MG63 (cell line): ENCODE measurements at regions not wholly inside any gene's neighbourhood (a gene's known extent, or its start where the extent isn't known, plus 50 kb on each side); places are given as distances from the start of the nearest gene placed in this dataset.

Source experiments
- DNase-seq: peaks from one replicate; pipeline ENCODE4 v3.0.0-alpha.2; 2020
- H3K27me3 ChIP-seq: fragments of 250-450 bp; sonication (Bioruptor Pico); 2 replicates; pipeline ENCODE4 v1.5.1; 2020; ENCODE audit warnings: mild to moderate bottlenecking, moderate library complexity
- H3K36me3 ChIP-seq: fragments of 250-450 bp; sonication (Bioruptor Pico); 2 replicates; pipeline ENCODE4 v1.5.1; 2020; ENCODE audit warnings: mild to moderate bottlenecking, moderate library complexity
- H3K4me3 ChIP-seq: fragments of 250-450 bp; sonication (Bioruptor Pico); 2 replicates; pipeline ENCODE4 v1.5.1; 2020; ENCODE audit warnings: mild to moderate bottlenecking, moderate library complexity
- H3K9me3 ChIP-seq: fragments of 250-450 bp; sonication (Bioruptor Pico); 2 replicates; pipeline ENCODE4 v1.5.1; 2020; ENCODE audit warnings: mild to moderate bottlenecking, moderate library complexity

GRCh38 chr6:126091466-126091865, 105.1 kb downstream of the TRMT11 start:
- H3K9me3 ChIP-seq: no peaks in the 10 kb centered on the region
- H3K4me3 ChIP-seq: no peak overlapping the region
- no peaks in the 10 kb centered on the region for H3K36me3 ChIP-seq
- H3K27me3 ChIP-seq: no peaks in the 10 kb centered on the region
- no peak for DNase-seq

- Histone ChIP-seq H3K36me3 (no peaks in the 10 kb centered on the region), H3K4me3 (no peak overlapping the region), H3K27me3 (no peaks in the 10 kb centered on the region), H3K9me3 (no peaks in the 10 kb centered on the region)
- DNase-seq: no peak
Observed at GRCh38 chr6:126093108-126093507, 106.8 kb downstream of the TRMT11 start.

- Histone ChIP-seq H3K9me3 (no peaks in the 10 kb centered on the region), H3K27me3 (no peaks in the 10 kb centered on the region), H3K4me3 (no peak overlapping the region), H3K36me3 (no peaks in the 10 kb centered on the region)
- DNase-seq: no peak
Observed at GRCh38 chr6:126094411-126094810, 108.1 kb downstream of the TRMT11 start.

GRCh38 chr6:126100386-126100785, 114.0 kb downstream of the TRMT11 start:
- no peak for DNase-seq
- H3K4me3 ChIP-seq: no peak overlapping the region
- no peaks in the 10 kb centered on the region for H3K36me3 ChIP-seq
- no peaks in the 10 kb centered on the region for H3K9me3 ChIP-seq
- no peaks in the 10 kb centered on the region for H3K27me3 ChIP-seq

- H3K4me3 ChIP-seq: no peak overlapping the region
- H3K27me3 ChIP-seq: no peaks in the 10 kb centered on the region
- H3K9me3 ChIP-seq: no peaks in the 10 kb centered on the region
- DNase-seq: no peak
- H3K36me3 ChIP-seq: no peaks in the 10 kb centered on the region
Observed at GRCh38 chr6:126102358-126102757, 116.0 kb downstream of the TRMT11 start.

- Histone ChIP-seq H3K36me3 (no peaks in the 10 kb centered on the region), H3K4me3 (no peak overlapping the region), H3K27me3 (no peaks in the 10 kb centered on the region), H3K9me3 (no peaks in the 10 kb centered on the region)
- no peak for DNase-seq
Observed at GRCh38 chr6:126103993-126104392, 117.7 kb downstream of the TRMT11 start.

- no peaks in the 10 kb centered on the region for H3K27me3 ChIP-seq
- no peak overlapping the region for H3K4me3 ChIP-seq
- no peak for DNase-seq
- no peaks in the 10 kb centered on the region for H3K9me3 ChIP-seq
- H3K36me3 ChIP-seq: no peaks in the 10 kb centered on the region
Observed at GRCh38 chr6:126107475-126108166, 121.3 kb downstream of the TRMT11 start.

- DNase-seq: no peak
- no peak overlapping the region for H3K4me3 ChIP-seq
- H3K9me3 ChIP-seq: no peaks in the 10 kb centered on the region
- H3K36me3 ChIP-seq: no peaks in the 10 kb centered on the region
- H3K27me3 ChIP-seq: no peaks in the 10 kb centered on the region
Observed at GRCh38 chr6:126110512-126111270, 124.4 kb downstream of the TRMT11 start.

- DNase-seq: no peak
- H3K4me3 ChIP-seq: no peak overlapping the region
- no peaks in the 10 kb centered on the region for H3K9me3 ChIP-seq
- H3K36me3 ChIP-seq: no peaks in the 10 kb centered on the region
- no peaks in the 10 kb centered on the region for H3K27me3 ChIP-seq
Observed at GRCh38 chr6:126111327-126111726, 125.0 kb downstream of the TRMT11 start.

- no peaks in the 10 kb centered on the region for H3K36me3 ChIP-seq
- DNase-seq: no peak
- H3K27me3 ChIP-seq: no peaks in the 10 kb centered on the region
Observed at GRCh38 chr6:126112171-126112632, 125.9 kb downstream of the TRMT11 start.

GRCh38 chr6:126113261-126113660, 126.9 kb downstream of the TRMT11 start:
- no peak for DNase-seq
- H3K36me3 ChIP-seq: no peaks in the 10 kb centered on the region
- no peaks in the 10 kb centered on the region for H3K27me3 ChIP-seq
- H3K9me3 ChIP-seq: no peaks in the 10 kb centered on the region
- no peak overlapping the region for H3K4me3 ChIP-seq

More at GRCh38 chr6:126112171-126112632, 125.9 kb downstream of the TRMT11 start:
- Histone ChIP-seq H3K9me3 (no peaks in the 10 kb centered on the region), H3K4me3 (no peak overlapping the region)

GRCh38 chr6:126117251-126117650, 130.9 kb downstream of the TRMT11 start:
- H3K36me3 ChIP-seq: no peaks in the 10 kb centered on the region
- H3K27me3 ChIP-seq: no peaks in the 10 kb centered on the region
- H3K4me3 ChIP-seq: no peak overlapping the region
- H3K9me3 ChIP-seq: no peaks in the 10 kb centered on the region
- no peak for DNase-seq

GRCh38 chr6:126118058-126118755, 131.9 kb downstream of the TRMT11 start:
- Histone ChIP-seq H3K9me3 (no peaks in the 10 kb centered on the region), H3K27me3 (no peaks in the 10 kb centered on the region), H3K4me3 (no peak overlapping the region), H3K36me3 (no peaks in the 10 kb centered on the region)
- DNase-seq: no peak

GRCh38 chr6:126118936-126119335, 132.6 kb downstream of the TRMT11 start:
- Histone ChIP-seq H3K9me3 (no peaks in the 10 kb centered on the region), H3K4me3 (no peak overlapping the region), H3K36me3 (no peaks in the 10 kb centered on the region), H3K27me3 (no peaks in the 10 kb centered on the region)
- no peak for DNase-seq

- H3K9me3 ChIP-seq: no peaks in the 10 kb centered on the region
- DNase-seq: no peak
- H3K4me3 ChIP-seq: no peak overlapping the region
- no peaks in the 10 kb centered on the region for H3K36me3 ChIP-seq
- H3K27me3 ChIP-seq: no peaks in the 10 kb centered on the region
Observed at GRCh38 chr6:126123226-126123625, 136.9 kb downstream of the TRMT11 start.

- Histone ChIP-seq H3K9me3 (no peaks in the 10 kb centered on the region), H3K4me3 (no peak overlapping the region), H3K36me3 (no peaks in the 10 kb centered on the region), H3K27me3 (no peaks in the 10 kb centered on the region)
- DNase-seq: no peak
Observed at GRCh38 chr6:126127659-126128058, 141.3 kb downstream of the TRMT11 start.

GRCh38 chr6:126131246-126131645, 144.9 kb downstream of the TRMT11 start:
- no peak overlapping the region for H3K4me3 ChIP-seq
- H3K36me3 ChIP-seq: no peaks in the 10 kb centered on the region
- no peaks in the 10 kb centered on the region for H3K27me3 ChIP-seq
- DNase-seq: no peak
- H3K9me3 ChIP-seq: peaks cover 4% of the 10 kb centered on the region
